ENCODE measurements at regions not wholly inside any gene's neighbourhood (a gene's known extent, or its start where the extent isn't known, plus 50 kb on each side); places are given as distances from the start of the nearest gene placed in this dataset.

- H3K27me3 Mint-ChIP-seq (ENCODE audit: insufficient read depth): peaks cover 2% of the 10 kb centered on the region
- no peak overlapping the region for H3K27ac Mint-ChIP-seq
- H3K36me3 Mint-ChIP-seq (ENCODE audit: low read depth): peaks cover 2% of the 10 kb centered on the region
- intact Hi-C loops (cut with micrococcal nuclease): no loop called here
- no peak for DNase-seq (ENCODE audit: low spot score)
- H3K9me3 Mint-ChIP-seq: peaks cover 7% of the 10 kb centered on the region
- no peaks in the 10 kb centered on the region for H3K4me1 Mint-ChIP-seq (ENCODE audit: low read depth)
- H3K4me3 Mint-ChIP-seq: no peak overlapping the region
Measured at GRCh38 chr17:14774774-14775173, 473.9 kb downstream of the HS3ST3B1 start.

DNA sequence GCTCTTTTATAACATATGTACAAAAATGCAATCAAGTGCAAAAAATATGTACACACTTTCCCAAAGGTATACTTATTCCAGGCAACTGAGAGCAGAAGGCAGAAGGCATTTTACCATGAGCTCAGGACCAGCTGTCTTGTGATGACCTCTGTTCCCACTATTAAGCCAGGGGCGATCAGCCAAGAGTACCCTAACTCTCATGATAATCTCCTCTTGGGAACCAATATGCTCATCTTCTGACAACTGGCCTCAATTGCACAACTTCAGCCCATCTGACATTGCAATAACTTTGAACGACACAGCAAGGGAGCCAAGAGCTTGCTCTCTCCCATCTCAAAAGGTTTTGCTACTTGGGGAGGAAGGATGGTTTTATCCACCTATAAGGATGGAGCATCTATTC, 471.9 kb downstream of the HS3ST3B1 start:
- H3K36me3 Mint-ChIP-seq (ENCODE audit: low read depth): peaks cover 2% of the 10 kb centered on the region
- H3K4me3 Mint-ChIP-seq: no peak overlapping the region
- no peak overlapping the region for H3K27ac Mint-ChIP-seq
- intact Hi-C loops (cut with micrococcal nuclease): no loop called here
- peaks cover 13% of the 10 kb centered on the region for H3K9me3 Mint-ChIP-seq
- no peak for DNase-seq (ENCODE audit: low spot score)
- H3K4me1 Mint-ChIP-seq (ENCODE audit: low read depth): no peaks in the 10 kb centered on the region
- no peaks in the 10 kb centered on the region for H3K27me3 Mint-ChIP-seq (ENCODE audit: insufficient read depth)

DNA sequence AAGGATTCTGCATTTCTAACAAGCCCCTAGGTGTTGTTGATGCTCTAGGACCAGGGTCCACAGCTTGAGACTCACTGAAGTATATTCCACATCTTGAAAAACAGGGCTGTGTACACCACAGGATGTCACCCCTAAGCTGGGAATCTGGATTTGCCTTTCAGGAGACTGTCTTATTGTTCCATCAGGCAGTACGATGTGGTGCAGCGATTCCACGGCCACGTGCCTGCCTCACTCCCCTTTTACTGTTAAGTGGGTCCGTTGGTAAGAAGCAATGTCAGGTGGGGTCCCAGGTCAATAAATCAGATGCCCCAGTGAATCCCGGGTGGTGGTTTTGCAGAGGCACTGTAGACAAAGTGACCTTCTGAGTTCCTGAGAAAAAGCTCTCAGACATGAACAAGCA, 470.7 kb downstream of the HS3ST3B1 start:
- DNase-seq (ENCODE audit: low spot score): no peak
- intact Hi-C loops (cut with micrococcal nuclease): no loop called here
- no peaks in the 10 kb centered on the region for H3K27me3 Mint-ChIP-seq (ENCODE audit: insufficient read depth)
- H3K4me1 Mint-ChIP-seq (ENCODE audit: low read depth): no peaks in the 10 kb centered on the region
- peaks cover 2% of the 10 kb centered on the region for H3K36me3 Mint-ChIP-seq (ENCODE audit: low read depth)
- peaks cover 13% of the 10 kb centered on the region for H3K9me3 Mint-ChIP-seq
- no peak overlapping the region for H3K4me3 Mint-ChIP-seq
- no peak overlapping the region for H3K27ac Mint-ChIP-seq

DNA sequence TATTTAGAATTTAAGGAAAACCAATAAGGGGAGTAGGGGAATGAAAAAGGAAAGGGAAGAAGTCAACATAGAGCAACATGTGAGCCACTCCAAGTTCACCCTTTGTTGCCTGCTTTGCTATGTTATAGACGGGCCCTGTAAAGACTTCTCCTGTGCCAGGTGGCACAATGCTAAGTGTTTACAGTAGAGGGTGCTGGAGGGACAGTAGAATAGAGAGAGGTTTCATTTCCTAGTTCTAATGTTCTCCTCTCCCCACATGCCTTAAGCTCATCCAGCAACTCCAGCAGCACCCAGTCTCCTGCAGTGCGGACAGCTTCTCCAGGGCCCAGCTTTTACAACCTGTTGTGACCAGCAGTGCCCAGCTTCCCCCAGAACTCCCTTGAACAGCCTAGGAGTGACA, 468.0 kb downstream of the HS3ST3B1 start:
- DNase-seq (ENCODE audit: low spot score): no peak
- no peaks in the 10 kb centered on the region for H3K27me3 Mint-ChIP-seq (ENCODE audit: insufficient read depth)
- no peak overlapping the region for H3K4me3 Mint-ChIP-seq
- no peak overlapping the region for H3K27ac Mint-ChIP-seq
- H3K4me1 Mint-ChIP-seq (ENCODE audit: low read depth): no peaks in the 10 kb centered on the region
- H3K36me3 Mint-ChIP-seq (ENCODE audit: low read depth): no peaks in the 10 kb centered on the region
- peaks cover 6% of the 10 kb centered on the region for H3K9me3 Mint-ChIP-seq
- intact Hi-C loops (cut with micrococcal nuclease): no loop called here

GRCh38 chr17:14762736-14763479, 462.0 kb downstream of the HS3ST3B1 start:
- no peak for DNase-seq (ENCODE audit: low spot score)
- no peaks in the 10 kb centered on the region for H3K27me3 Mint-ChIP-seq (ENCODE audit: insufficient read depth)
- no peak overlapping the region for H3K27ac Mint-ChIP-seq
- no peak overlapping the region for H3K4me3 Mint-ChIP-seq
- H3K4me1 Mint-ChIP-seq (ENCODE audit: low read depth): no peaks in the 10 kb centered on the region
- H3K9me3 Mint-ChIP-seq: no peaks in the 10 kb centered on the region
- H3K36me3 Mint-ChIP-seq (ENCODE audit: low read depth): no peaks in the 10 kb centered on the region
- intact Hi-C loops (cut with micrococcal nuclease): no loop called here

DNA sequence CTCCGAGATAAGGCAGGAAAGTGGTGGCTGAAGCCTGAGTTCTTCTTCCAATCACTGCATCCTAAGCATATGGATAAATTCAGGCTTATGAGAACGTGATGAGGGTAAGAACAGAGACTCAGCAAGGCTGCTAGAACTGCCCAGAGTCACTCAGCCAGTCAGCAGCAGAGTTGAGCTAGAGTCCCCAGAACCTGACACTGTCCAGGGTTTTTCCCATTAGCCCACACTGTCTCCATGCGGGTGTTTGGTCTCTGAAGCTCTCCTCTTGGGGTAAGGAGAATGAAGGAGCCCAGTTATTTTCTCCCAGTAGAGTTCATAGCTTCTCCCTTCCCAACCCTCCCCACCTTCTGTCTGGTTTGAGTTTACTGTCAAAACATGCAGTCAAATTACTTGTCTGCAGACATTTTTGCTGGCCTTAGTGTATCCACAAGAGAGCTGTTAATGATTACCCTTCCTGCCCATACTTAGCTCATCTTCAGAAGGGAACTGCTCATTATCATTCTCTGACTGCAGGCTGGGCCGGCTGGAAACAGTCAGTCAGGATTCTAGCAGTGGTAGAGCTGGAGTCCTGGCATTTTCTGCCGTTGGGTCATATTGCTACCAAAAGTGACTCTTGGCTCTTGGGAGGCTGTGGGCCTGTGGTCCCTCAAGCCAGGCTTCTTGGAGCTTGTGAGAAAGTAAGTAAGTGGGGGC, 460.0 kb downstream of the HS3ST3B1 start:
- intact Hi-C loops (cut with micrococcal nuclease): no loop called here
- no peaks in the 10 kb centered on the region for H3K4me1 Mint-ChIP-seq (ENCODE audit: low read depth)

DNA sequence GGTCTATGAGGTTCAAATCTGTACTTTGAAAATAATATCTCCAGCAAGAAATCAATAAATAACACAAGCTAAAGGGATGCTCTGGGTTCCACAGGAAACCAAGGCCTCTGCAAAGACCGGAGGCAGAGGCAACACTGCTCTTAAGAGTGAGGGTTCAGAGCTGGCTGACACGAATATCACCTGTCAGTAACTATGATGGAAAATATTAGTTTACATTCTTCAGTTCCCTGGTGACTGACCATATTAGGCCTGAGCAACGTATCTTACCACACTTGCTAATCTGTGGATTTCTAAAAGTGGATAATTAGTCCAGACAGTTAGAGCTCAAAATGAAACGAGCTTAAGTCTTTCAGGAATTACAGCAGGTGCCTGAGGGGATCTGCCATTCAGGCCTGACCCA, 459.3 kb downstream of the HS3ST3B1 start:
- no peak overlapping the region for H3K4me3 Mint-ChIP-seq
- no peaks in the 10 kb centered on the region for H3K4me1 Mint-ChIP-seq (ENCODE audit: low read depth)
- intact Hi-C loops (cut with micrococcal nuclease): no loop called here
- no peak overlapping the region for H3K27ac Mint-ChIP-seq
- no peaks in the 10 kb centered on the region for H3K36me3 Mint-ChIP-seq (ENCODE audit: low read depth)
- H3K27me3 Mint-ChIP-seq (ENCODE audit: insufficient read depth): no peaks in the 10 kb centered on the region
- no peak for DNase-seq (ENCODE audit: low spot score)
- H3K9me3 Mint-ChIP-seq: no peaks in the 10 kb centered on the region

More for the DNA sequence above, 460.0 kb downstream of the HS3ST3B1 start:
- no peaks in the 10 kb centered on the region for H3K27me3 Mint-ChIP-seq (ENCODE audit: insufficient read depth)
- no peak overlapping the region for H3K27ac Mint-ChIP-seq
- no peak overlapping the region for H3K4me3 Mint-ChIP-seq
- no peak for DNase-seq (ENCODE audit: low spot score)
- H3K36me3 Mint-ChIP-seq (ENCODE audit: low read depth): no peaks in the 10 kb centered on the region
- no peaks in the 10 kb centered on the region for H3K9me3 Mint-ChIP-seq

GRCh38 chr17:14759325-14759724, 458.4 kb downstream of the HS3ST3B1 start:
- H3K36me3 Mint-ChIP-seq (ENCODE audit: low read depth): no peaks in the 10 kb centered on the region
- DNase-seq (ENCODE audit: low spot score): no peak
- no peak overlapping the region for H3K4me3 Mint-ChIP-seq
- intact Hi-C loops (cut with micrococcal nuclease): no loop called here
- no peaks in the 10 kb centered on the region for H3K4me1 Mint-ChIP-seq (ENCODE audit: low read depth)
- H3K27ac Mint-ChIP-seq: no peak overlapping the region
- H3K27me3 Mint-ChIP-seq (ENCODE audit: insufficient read depth): no peaks in the 10 kb centered on the region
- no peaks in the 10 kb centered on the region for H3K9me3 Mint-ChIP-seq

DNA sequence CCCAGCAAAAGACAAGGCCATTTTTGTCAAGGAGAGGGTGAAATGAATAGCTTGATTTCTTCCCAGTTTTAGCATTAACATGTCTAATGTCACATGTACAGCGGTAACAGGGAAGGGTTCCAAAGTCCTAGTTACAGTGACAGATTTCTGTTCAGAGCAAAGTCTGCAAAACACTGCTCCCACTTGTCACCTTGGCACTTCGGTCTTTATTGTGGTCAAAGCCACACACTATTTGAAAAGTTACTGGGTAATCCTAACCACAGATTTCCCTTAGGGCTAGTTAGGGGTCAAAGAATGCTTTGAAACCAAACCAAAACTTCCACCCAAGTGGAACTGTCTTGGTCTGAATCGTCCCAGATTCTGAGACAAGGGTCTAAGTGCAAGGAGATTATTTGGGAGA, 455.6 kb downstream of the HS3ST3B1 start:
- H3K9me3 Mint-ChIP-seq: no peaks in the 10 kb centered on the region
- H3K27ac Mint-ChIP-seq: no peak overlapping the region
- intact Hi-C loops (cut with micrococcal nuclease): no loop called here
- no peaks in the 10 kb centered on the region for H3K36me3 Mint-ChIP-seq (ENCODE audit: low read depth)
- no peak overlapping the region for H3K4me3 Mint-ChIP-seq
- DNase-seq (ENCODE audit: low spot score): no peak
- H3K4me1 Mint-ChIP-seq (ENCODE audit: low read depth): no peaks in the 10 kb centered on the region
- H3K27me3 Mint-ChIP-seq (ENCODE audit: insufficient read depth): no peaks in the 10 kb centered on the region

GRCh38 chr17:14755002-14755401, 454.1 kb downstream of the HS3ST3B1 start:
- H3K36me3 Mint-ChIP-seq (ENCODE audit: low read depth): no peaks in the 10 kb centered on the region
- no peak for DNase-seq (ENCODE audit: low spot score)
- H3K4me3 Mint-ChIP-seq: no peak overlapping the region
- H3K9me3 Mint-ChIP-seq: no peaks in the 10 kb centered on the region
- H3K27me3 Mint-ChIP-seq (ENCODE audit: insufficient read depth): no peaks in the 10 kb centered on the region
- intact Hi-C loops (cut with micrococcal nuclease): no loop called here
- no peak overlapping the region for H3K27ac Mint-ChIP-seq
- H3K4me1 Mint-ChIP-seq (ENCODE audit: low read depth): no peaks in the 10 kb centered on the region

DNA sequence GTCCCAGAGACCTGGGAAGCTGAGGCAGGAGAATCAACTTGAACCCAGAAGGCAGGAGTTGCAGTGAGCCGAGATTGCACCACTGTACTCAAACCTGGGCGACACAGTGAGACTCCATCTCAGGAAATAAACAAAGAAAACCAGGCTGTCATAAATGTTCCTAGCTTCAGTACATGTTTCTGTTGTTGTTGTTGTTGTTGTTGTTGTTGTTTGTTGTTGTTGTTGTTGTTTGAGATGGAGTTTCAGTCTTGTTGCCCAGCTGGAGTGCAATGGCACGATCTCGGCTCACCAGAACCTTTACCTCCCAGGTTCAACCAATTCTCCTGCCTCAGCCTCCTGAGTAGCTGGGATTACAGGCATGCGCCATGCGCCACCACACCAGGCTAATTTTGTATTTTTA, 452.5 kb downstream of the HS3ST3B1 start:
- intact Hi-C loops (cut with micrococcal nuclease): no loop called here
- no peak overlapping the region for H3K27ac Mint-ChIP-seq
- H3K9me3 Mint-ChIP-seq: no peaks in the 10 kb centered on the region
- no peaks in the 10 kb centered on the region for H3K36me3 Mint-ChIP-seq (ENCODE audit: low read depth)
- peaks cover 6% of the 10 kb centered on the region for H3K4me1 Mint-ChIP-seq (ENCODE audit: low read depth)
- DNase-seq (ENCODE audit: low spot score): no peak
- no peak overlapping the region for H3K4me3 Mint-ChIP-seq
- H3K27me3 Mint-ChIP-seq (ENCODE audit: insufficient read depth): no peaks in the 10 kb centered on the region

DNA sequence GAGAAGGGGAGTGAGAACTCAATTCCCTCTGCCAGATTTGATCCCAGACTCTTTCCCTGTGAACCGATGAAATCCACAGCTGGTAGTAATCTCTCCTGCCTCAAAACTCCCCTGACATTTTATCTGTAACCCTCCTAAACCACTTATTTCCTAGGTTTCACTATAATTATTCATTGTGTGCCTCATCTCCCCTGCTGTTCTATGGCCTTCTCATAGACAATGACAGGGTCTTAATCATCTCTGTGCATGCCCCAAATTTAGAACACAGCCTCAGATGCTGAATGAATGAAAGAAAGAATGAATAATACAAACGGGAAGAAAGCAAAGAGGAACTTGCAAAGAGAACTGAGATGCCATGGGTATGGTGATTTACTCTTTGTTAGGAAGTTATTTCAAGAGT, 451.1 kb downstream of the HS3ST3B1 start:
- H3K36me3 Mint-ChIP-seq (ENCODE audit: low read depth): no peaks in the 10 kb centered on the region
- H3K27ac Mint-ChIP-seq: no peak overlapping the region
- intact Hi-C loops (cut with micrococcal nuclease): no loop called here
- no peaks in the 10 kb centered on the region for H3K9me3 Mint-ChIP-seq
- no peak overlapping the region for H3K4me3 Mint-ChIP-seq
- DNase-seq (ENCODE audit: low spot score): no peak
- peaks cover 8% of the 10 kb centered on the region for H3K4me1 Mint-ChIP-seq (ENCODE audit: low read depth)
- no peaks in the 10 kb centered on the region for H3K27me3 Mint-ChIP-seq (ENCODE audit: insufficient read depth)

DNA sequence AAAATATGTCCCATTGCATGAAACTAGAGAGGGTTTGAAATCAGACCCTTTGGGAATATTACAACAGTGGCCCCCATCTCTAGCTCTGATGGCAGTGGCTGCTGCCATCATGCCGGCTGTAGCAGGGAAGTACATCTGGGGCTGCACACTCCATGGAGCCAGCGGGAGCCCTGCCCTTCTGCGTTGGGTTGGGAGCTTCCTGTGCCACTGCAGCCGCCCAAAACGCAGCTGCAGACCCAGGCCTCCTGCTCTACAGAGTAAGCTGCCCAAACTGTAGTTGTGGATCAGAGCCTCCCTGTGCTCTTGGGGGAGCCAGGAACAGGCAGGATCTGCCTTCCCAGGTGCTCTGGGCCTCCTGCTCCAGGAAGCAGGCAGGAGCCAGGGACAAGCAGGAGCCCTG, 450.0 kb downstream of the HS3ST3B1 start:
- Mint-ChIP-seq H3K9me3 (no peaks in the 10 kb centered on the region), H3K4me3 (no peak overlapping the region), H3K36me3 (ENCODE audit: low read depth) (no peaks in the 10 kb centered on the region), H3K4me1 (ENCODE audit: low read depth) (peaks cover 8% of the 10 kb centered on the region), H3K27ac (no peak overlapping the region), H3K27me3 (ENCODE audit: insufficient read depth) (no peaks in the 10 kb centered on the region)
- intact Hi-C loops (cut with micrococcal nuclease): no loop called here
- DNase-seq (ENCODE audit: low spot score): no peak

All from activated T-helper 1 cell treated with anti-CD3 and anti-CD28 coated beads, Interleukin-12 subunit alpha, Interleukin-12 subunit beta, Interleukin-2, Interleukin-4 antibody, amounts not matched to agents 30 ng/mL and 10 ng/mL and 1 ng/mL, durations not matched to agents 14 hours and 24 hours and 36 hours (primary cell).